ENCODE measurements at regions not wholly inside any gene's neighbourhood (a gene's known extent, or its start where the extent isn't known, plus 50 kb on each side); places are given as distances from the start of the nearest gene placed in this dataset.
"Not testable (repeated sequence)": the region's sequence is repeated elsewhere in the genome, so short reads cannot be mapped to it uniquely, and the experiment has no call there.

- Histone ChIP-seq H3K4me3 (ENCODE audit: low read depth, low read length) (no peak overlapping the region), H3K27me3 (ENCODE audit: insufficient read depth, low read depth, severe bottlenecking) (no peaks in the 10 kb centered on the region), H3K9me3 (ENCODE audit: severe bottlenecking) (no peaks in the 10 kb centered on the region), H3K27ac (no peak overlapping the region), H3K36me3 (no peaks in the 10 kb centered on the region)
- no peak for DNase-seq
- TF ChIP-seq CTCF (IDR thresholded peaks at IDR 0.05; ENCODE audit: low read depth, low read length) = no peak
Measured at GRCh38 chr15:77874063-77874462, 203.4 kb downstream of the TBC1D2B start.

- not testable (repeated sequence) for H3K9me3 ChIP-seq (ENCODE audit: severe bottlenecking); H3K27ac ChIP-seq; H3K36me3 ChIP-seq; DNase-seq; H3K4me3 ChIP-seq (ENCODE audit: low read depth, low read length); H3K27me3 ChIP-seq (ENCODE audit: insufficient read depth, low read depth, severe bottlenecking)
Measured at GRCh38 chr15:77872521-77873425, 204.7 kb downstream of the TBC1D2B start.

- DNase-seq = peak; percentile 41
Measured at GRCh38 chr15:77871852-77872371, 205.6 kb downstream of the TBC1D2B start.

GRCh38 chr15:77870195-77871065 is 207.1 kb downstream of the TBC1D2B start:
- Histone ChIP-seq H3K9me3 (ENCODE audit: severe bottlenecking) (no peaks in the 10 kb centered on the region), H3K4me3 (ENCODE audit: low read depth, low read length) (no peak overlapping the region), H3K27ac (no peak overlapping the region), H3K36me3 (no peaks in the 10 kb centered on the region), H3K27me3 (ENCODE audit: insufficient read depth, low read depth, severe bottlenecking) (no peaks in the 10 kb centered on the region)
- TF ChIP-seq CTCF (IDR thresholded peaks at IDR 0.05; ENCODE audit: low read depth, low read length) = peak; percentile 87
- DNase-seq = peak; percentile 80

More at GRCh38 chr15:77871852-77872371, 205.6 kb downstream of the TBC1D2B start:
- H3K36me3 ChIP-seq = no peaks in the 10 kb centered on the region
- H3K27me3 ChIP-seq (ENCODE audit: insufficient read depth, low read depth, severe bottlenecking) = no peaks in the 10 kb centered on the region
- no peak overlapping the region for H3K4me3 ChIP-seq (ENCODE audit: low read depth, low read length)
- no peaks in the 10 kb centered on the region for H3K9me3 ChIP-seq (ENCODE audit: severe bottlenecking)
- no peak overlapping the region for H3K27ac ChIP-seq
- TF ChIP-seq CTCF (IDR thresholded peaks at IDR 0.05; ENCODE audit: low read depth, low read length) = peak; percentile 47; the same call in 1 of the 2 replicates

- H3K27ac ChIP-seq = no peak overlapping the region
- TF ChIP-seq CTCF (IDR thresholded peaks at IDR 0.05; ENCODE audit: low read depth, low read length) = no peak
- H3K9me3 ChIP-seq (ENCODE audit: severe bottlenecking) = no peaks in the 10 kb centered on the region
- no peaks in the 10 kb centered on the region for H3K36me3 ChIP-seq
- no peak overlapping the region for H3K4me3 ChIP-seq (ENCODE audit: low read depth, low read length)
- no peak for DNase-seq
- no peaks in the 10 kb centered on the region for H3K27me3 ChIP-seq (ENCODE audit: insufficient read depth, low read depth, severe bottlenecking)
Measured at GRCh38 chr15:77869021-77869895, 208.3 kb downstream of the TBC1D2B start.

- not testable (repeated sequence) for H3K27me3 ChIP-seq (ENCODE audit: insufficient read depth, low read depth, severe bottlenecking); DNase-seq; H3K27ac ChIP-seq
Measured at GRCh38 chr15:77868048-77868629, 209.4 kb downstream of the TBC1D2B start.

More at GRCh38 chr15:77868048-77868629, 209.4 kb downstream of the TBC1D2B start:
- not testable (repeated sequence) for H3K9me3 ChIP-seq (ENCODE audit: severe bottlenecking); H3K4me3 ChIP-seq (ENCODE audit: low read depth, low read length); H3K36me3 ChIP-seq
